Breast epithelium (tissue), 3 donors: ENCODE measurements at regions not wholly inside any gene's neighbourhood (a gene's known extent, or its start where the extent isn't known, plus 50 kb on each side); places are given as distances from the start of the nearest gene placed in this dataset.

Experiments
- CTCF ChIP-seq, 3 donors: fragments of 450-650 bp; IDR thresholded peaks; one replicate each; pipeline ENCODE4 v1.5.1; 2016 to 2017; ENCODE audit warnings: antibody characterized with exemption in 3 of 3, mild to moderate bottlenecking in 3 of 3, moderate library complexity in 3 of 3
- POLR2AphosphoS5 ChIP-seq, 3 donors: sonication (generic); formaldehyde crosslinking; IDR thresholded peaks; one replicate each; pipeline ENCODE4 v1.6.1; 2017; ENCODE audit warnings: antibody characterized with exemption in 3 of 3

- TF ChIP-seq CTCF (IDR thresholded peaks at IDR 0.05) (no peak), POLR2AphosphoS5 (IDR thresholded peaks at IDR 0.05) (no peak)
Observed at GRCh38 chr10:33559105-33559504, 224.6 kb upstream of the NRP1 start.
